22Rv1 (cell line): ENCODE measurements at regions not wholly inside any gene's neighbourhood (a gene's known extent, or its start where the extent isn't known, plus 50 kb on each side); places are given as distances from the start of the nearest gene placed in this dataset.

Experiments used
- CTCF ChIP-seq: fragments of 450-650 bp; IDR thresholded peaks from 2 replicates; pipeline ENCODE4 v1.5.1; 2017; ENCODE audit warnings: mild to moderate bottlenecking
- ZFX ChIP-seq: fragments of 450-650 bp; IDR thresholded peaks from 2 replicates; pipeline ENCODE4 v1.6.1; 2017; ENCODE audit warnings: antibody characterized with exemption, borderline replicate concordance

- TF ChIP-seq CTCF (no peak), ZFX (no peak)
These were observed 507.1 kb downstream of the IGSF11 start for GRCh38 chr3:118527514-118528044.
